Myocyte (in vitro differentiated cells): ENCODE measurements at regions not wholly inside any gene's neighbourhood (a gene's known extent, or its start where the extent isn't known, plus 50 kb on each side); places are given as distances from the start of the nearest gene placed in this dataset.
"Not testable (repeated sequence)": the region's sequence is repeated elsewhere in the genome, so short reads cannot be mapped to it uniquely, and the experiment has no call there.

Experiments
- DNase-seq: peaks from one replicate; pipeline ENCODE4 v3.0.0-alpha.2; 2012; ENCODE audit warnings: low read depth

DNA sequence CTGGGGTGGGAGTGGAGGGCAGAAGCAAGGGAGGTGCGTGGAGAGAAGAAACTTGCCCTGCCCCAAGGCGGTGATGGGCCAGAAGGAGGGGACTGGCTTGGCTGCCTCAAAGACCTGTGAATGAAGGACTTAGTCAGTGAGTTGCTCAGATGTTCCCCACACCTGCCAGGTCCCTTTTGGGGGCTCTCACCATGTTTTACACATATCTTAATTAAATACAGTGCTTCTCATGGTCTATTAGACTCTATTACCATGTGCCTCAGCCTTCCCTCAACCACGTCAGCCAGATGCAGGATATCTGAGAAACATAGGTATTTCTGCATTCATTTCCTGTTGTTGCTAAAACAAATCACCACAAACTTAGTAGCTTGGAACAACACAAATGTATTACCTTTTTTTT lies 429.5 kb downstream of the BUD13 start:
- DNase-seq, result no peak

DNA sequence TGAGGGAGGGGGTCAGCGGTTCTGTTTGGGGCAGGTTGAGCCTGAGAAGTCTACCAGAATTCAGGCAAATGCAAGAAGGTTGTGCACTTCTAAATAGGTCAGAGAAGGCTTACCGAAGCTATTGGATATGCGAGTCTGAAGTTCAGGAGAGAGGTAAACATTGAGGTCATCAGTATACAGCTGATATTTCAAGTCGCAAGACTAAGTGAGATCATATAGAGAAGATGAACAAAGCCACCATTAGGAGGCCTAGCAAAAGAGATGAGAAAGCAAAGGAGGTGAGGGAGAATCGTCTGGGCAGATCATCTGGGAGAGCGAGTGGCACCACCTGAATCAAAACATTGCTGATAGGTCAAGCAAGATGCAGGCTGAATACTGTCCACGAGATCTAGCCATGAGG lies 430.6 kb downstream of the BUD13 start:
- no peak for DNase-seq

DNA sequence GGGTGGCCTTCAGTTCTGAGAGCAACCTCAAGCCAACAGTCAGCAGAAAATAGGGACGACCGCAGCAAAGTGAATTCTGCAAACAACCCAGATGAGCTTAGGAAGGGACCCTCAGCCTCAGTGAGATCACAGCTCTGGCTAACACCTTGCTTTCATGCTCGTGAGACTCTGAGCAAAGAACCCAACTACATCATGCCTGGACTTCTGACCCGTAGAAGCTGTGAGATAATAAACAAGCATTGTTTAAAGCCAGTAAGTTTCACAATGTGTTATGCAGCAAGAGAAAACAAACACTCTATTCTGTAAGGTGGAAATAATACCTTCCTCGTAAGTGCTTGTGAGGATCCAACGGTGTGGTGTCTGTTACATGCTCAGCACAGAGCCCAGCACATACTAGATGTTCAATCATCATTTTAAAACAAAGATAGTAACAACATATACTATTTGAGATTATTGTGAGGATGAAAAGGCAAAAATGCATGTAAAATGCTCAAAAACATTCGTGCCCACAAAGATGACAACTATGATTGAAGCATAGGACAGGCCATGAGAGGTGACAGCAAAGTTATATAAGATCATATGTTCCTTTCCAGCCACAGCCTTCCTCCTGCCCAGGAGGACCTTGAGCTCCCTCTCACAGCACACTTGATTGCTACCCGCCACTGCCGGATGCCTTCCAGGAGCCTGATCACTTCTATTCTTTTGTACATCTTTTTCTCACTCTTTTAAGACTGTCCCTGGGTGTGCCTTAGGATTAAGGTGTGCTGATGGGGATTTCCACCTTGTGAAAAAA lies 433.3 kb downstream of the BUD13 start:
- DNase-seq, result no peak

DNA sequence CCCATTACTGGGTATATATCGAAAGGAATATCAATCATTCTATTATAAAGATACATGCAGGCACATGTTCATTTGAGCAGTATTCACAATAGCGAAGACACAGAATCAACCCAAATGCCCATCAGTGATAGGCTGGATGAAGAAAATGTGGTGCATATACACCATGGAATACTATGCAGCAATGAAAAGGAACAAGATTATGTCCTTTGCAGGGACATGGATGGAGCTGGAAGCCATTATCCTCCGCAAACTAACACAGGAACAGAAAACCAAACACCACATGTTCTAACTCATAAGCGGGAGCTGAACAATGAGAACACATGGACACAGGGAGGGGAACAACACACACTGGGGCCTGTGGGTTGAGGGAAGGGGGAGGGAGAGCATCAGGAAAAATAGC lies 434.3 kb downstream of the BUD13 start:
- not testable (repeated sequence) for DNase-seq

DNA sequence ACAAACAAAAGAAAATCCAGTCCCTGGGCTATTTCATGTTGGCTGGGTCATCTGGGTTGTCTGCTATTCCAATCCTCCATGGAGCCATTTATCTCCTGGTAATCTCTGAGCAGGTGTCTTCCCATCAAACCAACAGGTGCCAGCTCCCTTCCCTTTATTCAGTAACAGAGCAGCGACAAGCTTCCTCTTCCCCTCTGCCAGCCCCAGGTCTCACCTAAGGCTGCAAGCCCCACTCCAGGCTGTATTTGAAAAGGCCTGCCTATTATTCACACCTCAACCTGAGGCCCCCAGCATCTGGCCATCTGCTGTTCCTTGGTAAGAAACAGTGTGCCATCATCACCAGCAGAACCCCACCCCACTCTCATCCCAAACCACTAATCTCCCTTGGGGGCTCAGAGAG lies 436.2 kb downstream of the BUD13 start:
- no peak for DNase-seq

DNA sequence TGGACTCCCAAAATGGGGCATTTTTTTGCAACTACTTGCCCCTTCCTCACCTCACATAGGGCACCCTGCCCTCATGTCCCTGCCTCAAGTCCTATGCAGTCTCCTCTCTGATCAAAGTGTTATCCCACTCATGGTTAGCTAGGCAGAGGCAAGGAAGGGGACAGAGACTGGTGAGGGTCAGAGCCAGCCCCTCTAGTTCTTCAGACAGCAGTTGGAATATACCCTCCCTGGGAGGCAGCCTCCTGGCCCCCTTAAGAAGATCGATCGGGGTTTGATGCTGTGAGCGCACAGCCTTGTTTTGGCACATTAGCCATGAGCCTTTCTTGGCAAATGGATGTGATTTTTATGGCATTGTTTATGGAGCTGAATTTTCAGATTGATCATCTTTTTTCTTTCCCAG lies 436.9 kb downstream of the BUD13 start:
- no peak for DNase-seq

DNA sequence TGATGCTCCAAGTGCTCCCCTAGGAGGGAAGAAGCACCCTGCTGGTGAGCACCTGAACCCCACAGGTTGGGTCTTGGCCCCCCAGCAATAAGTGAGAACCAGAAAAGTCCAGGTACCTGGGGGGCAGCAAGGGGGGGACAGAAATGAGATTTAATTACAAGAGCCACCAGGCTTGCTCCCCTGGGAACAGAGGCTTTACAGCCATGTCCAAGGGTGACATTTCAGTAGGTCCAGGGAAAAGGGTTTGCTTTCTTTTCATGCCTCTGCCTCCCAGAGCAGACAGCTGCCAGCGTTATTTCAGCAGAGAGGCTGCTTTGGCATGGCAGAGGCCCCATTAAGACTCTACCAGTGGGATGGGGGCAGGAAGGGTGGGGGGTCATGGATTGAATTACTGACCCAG lies 437.7 kb downstream of the BUD13 start:
- no peak for DNase-seq

DNA sequence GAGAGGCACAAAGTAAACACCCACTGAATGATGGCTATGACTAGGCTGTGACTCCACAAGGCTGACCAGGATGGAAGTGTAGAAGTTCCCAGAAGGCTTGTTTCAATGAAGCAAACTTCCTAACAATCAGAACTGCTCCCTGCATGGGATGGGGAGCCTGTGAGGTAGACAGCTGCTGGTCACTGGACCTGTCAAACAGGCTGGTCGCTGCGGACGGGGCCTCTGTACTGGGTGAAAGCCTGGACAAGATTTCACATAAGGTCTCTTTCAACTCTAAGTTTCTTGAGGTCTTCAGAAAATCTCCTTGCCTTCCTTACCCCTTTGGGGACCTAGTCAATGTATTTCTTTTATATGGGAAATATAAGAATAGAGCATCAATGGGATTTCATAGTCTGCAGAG lies 438.2 kb downstream of the BUD13 start:
- DNase-seq, result no peak

DNA sequence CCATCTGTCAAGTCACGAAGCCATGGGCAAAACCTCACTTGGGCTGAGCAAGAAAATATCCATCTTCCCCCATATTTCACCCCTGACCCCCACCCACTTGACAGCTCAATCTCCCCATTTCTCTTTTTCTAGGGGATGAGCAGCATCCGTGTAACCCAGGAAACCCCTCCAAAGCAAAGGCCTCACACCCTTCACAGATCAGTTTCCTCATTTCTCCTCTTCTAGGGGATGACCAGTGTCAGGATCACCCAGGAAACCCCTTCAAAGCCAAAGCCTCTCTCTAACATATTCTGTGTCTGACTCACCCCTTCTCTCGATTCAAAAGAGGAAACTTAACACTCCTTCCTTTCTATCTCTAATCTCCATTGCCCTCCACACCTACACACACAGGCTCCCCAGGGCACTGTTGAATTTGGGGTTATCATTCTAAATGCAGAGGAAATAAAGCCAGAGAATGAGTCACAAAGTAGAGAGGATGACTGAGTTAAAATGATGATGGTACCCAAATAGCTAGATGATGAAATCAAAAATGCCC lies 439.7 kb downstream of the BUD13 start:
- DNase-seq, result no peak

DNA sequence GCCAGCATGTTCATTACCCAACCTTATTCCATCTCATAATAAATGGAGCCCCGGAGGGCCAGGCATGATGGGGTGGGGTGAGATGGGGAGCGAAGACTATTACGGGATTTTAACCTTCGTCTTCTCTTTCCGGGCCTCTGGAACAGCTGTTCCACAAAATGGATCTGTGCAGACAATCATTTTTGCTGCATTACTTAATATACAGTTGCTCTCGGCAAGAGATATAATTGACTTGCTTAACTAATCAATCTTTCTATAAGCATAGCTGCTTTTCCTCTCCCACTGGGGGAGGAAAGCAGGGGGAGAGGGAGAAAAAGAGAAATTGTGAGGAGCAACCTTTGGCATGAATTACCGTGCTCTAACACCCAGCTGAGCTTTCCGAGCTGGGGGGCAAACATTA lies 440.4 kb downstream of the BUD13 start:
- DNase-seq, result no peak

DNA sequence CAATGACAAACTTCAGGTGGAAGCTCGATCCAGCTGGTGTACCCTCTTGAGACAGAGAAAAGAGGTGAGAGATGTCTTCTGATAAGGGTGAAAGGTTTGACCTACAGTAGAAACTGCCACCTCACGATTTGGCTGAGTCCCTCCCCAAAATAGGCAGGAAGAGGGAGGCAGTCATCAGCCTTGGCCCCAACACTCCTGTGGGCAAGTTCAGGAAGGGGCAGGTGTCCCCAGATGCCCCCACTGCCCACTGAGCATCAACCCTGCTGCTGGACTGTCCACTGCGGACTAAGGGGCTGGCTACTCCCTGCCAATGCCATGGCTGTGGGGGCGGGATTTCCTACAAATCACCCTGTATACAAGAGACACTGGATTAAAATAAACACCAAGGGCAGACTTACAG lies 441.4 kb downstream of the BUD13 start:
- no peak for DNase-seq

DNA sequence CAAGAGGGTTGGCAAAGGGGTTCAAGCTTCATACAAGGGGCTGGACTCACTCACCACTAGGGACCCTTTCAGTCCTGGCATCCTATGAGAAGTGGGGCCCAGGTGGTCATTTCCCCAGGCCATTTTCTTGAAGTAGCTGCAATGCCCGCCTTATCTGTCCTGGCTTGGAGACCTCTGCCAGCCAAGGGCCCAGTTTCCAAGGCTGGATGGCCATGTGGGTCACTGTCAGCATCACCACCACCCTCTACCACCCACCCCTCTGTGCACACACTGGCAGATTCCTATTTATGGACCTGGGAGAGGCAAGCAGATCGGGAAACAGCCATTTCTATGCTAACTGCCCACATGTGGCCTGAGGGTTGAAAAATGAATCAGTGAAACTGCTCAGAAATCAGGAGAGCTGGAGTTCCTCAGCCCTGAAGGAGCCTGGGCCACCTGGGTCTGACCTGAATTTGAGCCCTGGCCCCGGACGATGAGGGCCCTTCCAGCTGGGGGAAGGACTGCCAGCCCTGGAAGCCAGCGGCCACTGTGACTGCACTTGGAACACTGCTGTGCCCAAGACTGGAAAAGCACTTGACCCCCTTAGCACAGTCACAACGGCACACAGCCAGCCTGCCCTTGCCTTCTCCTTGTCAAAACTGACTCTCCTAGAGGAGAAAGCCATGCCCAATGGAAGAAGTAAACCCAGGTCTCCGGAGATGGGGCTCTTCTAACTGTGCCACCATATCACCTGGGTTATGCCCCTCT lies 442.2 kb downstream of the BUD13 start:
- no peak for DNase-seq

DNA sequence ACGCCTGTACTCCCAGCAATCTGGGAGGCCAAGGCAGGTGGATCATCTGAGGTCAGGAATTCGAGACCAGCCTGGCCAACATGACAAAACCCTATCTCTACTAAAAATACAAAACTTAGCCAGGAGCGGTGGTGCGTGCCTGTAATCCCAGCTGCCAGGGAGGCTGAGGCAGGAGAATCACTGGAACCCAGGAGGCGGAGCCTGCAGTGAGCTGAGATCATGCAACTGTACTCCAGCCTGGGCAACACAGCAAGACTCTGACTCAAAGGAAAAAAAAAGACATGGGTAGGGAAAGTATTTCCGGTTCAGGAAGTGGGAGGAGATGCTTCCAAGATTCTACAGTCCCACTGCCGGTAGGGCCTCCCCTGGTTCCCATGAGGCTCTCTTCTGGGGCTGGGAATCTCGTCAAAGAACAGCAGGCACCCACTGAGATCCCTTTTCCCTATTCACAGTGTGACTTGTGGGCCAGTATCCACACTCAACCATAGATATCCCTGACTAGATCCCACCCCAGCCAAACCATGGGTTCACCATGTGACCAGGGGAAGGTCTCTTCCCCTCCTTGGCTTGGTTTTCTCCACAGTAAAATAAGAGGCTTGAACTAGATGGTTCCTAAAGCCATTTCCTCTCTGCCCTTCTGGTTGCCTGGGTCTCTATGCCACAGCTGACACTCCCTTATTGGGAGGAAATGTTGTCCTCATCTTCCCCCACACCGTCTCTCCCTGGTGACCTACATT lies 443.3 kb downstream of the BUD13 start:
- no peak for DNase-seq

DNA sequence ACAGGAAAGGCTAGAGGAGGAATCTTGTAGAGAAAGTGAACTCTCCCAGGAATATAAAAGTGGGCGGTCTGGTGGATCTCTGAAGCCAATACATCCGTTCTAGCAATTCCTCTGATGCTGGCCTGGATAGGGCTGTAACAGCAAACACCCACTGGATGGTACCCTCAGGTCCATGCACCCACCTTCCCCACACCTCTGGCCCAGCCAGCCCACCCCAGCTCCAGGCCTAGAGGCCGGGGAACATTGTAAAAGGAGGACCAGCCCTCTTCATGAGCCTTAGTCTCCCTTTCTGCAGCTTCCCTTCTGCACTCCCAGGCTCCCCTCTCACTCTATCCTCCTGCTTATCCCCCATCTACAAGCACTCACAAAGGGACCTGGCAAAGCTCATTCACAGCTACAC lies 443.9 kb downstream of the BUD13 start:
- no peak for DNase-seq

DNA sequence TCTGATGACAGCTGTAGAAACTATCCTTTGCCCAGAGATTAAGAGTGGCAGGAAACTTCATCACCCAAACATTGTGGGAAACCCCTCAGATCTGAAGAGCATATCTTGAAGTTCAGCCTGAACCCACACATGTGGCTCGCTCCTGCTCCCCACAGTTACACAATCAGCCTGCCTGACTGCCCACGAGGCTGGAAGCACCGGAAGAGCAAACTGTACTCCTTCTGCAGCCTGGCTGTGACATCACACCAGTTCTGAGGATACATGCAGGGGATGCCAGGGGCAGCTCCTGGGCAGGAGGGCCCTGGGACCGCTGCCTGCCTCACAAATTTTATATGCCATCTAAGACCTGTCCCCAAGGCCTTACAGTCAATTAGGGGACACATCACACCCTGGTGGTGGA lies 444.4 kb downstream of the BUD13 start:
- no peak for DNase-seq

DNA sequence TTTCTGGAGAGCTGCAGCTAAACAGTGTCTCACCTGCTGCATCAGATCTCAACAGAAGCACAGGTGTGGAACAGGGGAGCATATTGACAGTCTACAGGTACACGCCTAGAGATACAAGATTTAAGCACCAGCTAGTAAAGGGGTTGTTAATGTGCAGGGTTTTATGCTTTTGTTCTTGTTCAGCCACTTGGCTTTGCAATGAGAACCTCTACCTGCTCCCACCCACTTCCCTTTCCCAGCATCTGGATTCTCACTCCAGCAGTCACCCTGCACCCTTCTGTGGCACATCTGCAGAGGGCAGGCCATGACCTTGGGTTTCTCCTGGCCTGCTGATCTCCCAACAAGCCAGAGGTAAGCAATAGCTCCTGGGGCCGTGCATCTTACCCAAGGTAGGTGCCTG lies 446.6 kb downstream of the BUD13 start:
- DNase-seq, result no peak

DNA sequence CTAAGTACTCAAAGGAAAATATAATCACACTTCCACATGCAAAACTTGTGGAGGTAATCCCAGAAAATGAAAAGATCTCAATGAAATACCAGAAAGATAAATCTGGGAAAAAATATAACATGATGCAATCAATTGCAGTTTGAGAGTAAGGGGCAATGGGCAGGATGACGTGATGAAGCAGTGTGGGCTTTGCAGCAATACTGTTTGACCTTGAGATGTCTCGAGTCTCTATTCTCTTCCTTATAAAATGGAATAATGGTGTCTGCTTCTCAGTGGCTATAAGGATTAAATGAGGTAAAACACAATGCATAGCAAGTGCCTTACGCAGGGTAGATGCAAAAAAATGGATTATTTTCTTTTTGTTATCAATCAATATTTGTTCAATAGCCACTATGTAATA lies 447.5 kb downstream of the BUD13 start:
- DNase-seq, result no peak

DNA sequence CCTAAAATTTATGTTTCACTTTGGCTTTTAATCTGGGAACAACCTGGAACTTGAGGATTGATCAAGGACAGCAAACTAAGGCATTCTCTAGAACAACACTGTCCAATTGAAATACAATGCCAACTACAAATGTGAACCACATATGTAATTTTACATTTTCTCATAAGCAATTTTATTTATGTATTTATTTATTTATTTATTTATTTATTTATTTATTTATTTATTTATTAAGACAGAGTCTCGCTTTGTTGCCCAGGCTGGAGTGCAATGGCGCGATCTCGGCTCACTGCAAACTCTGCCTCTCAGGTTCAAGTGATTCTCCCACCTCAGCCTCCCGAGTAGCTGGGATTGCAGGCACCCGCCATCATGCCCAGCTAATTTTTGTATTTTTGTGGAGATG lies 448.7 kb downstream of the BUD13 start:
- not testable (repeated sequence) for DNase-seq

DNA sequence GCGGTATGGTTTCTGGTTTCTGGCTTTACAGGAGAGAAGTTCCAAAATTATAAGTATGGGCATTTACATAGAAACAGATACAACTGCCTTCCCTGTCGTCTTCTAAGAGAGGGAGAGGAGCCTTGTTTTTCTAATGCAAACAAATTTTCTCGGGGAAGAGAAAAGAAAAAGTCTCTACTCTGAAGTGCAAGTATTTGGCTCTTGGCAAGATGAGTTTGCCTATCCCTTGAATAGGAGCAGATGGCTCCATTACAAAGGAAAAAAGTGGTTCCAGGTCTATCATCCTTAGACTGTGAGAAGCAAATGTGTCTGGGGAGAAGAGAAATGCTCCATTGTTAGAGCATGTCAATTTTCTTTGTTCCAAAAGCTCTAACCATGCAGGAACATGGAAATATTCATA lies 455.6 kb downstream of the BUD13 start:
- no peak for DNase-seq

DNA sequence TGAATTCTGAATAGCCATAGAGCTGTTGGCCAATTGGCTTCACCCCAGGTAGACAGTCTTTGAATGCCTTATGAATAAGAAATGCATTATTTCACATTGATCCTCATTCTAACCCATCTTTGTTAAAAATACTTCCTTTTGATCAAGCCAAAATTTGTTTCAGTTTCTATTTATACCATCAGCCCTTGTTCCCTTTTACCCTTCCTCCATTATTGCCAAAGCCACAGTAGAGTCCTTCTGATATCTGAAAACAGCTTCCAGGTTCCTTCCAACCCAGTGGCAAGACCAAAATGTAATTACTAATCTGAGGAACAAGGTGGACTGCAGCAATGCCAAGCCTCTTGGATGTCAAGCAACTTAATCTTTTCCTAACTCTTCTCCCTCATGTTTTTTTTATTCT lies 458.8 kb downstream of the BUD13 start:
- no peak for DNase-seq

DNA sequence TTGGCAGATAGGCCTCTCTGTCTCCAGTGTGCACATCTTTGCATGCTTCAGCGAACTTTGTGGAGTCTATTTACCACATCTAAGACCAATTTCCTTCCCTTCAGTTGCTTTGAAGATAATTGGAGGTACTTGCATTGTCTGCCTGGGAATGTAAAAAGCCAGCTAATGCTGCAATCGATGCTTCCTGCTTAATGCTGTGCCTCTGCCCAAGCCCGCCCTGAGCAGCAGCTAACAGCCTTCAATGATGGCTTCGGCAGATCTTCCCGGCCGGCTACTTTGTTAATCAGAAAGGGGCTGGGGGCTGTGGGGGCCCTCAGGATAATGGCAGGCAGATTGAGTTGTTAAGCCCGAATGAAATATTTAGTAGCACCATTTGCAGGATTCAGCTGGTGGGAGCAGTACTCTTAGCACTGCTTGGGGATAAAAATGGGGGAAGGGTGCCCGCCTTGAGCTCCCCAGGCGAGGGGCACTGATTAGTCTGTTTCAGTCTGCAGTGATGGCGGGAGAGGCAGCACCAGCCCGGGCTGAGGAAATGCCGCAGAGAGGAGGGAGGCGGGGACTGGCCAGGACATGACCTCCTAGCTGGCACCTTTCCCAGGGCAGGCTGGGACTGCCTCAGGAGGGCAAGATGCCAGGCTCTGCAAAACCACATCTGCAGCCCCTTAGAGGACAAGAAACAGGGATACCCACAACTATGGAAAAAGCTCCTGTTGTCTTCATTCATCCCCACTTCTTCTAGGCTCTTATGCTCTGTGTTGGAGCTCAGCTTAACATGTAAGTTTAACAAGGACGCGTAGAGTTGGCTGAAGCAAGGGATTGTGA lies 460.0 kb downstream of the BUD13 start:
- DNase-seq, result peak; percentile 1
